ENCODE measurements at regions not wholly inside any gene's neighbourhood (a gene's known extent, or its start where the extent isn't known, plus 50 kb on each side); places are given as distances from the start of the nearest gene placed in this dataset.
A peak's percentile ranks its signal among the peaks of the same experiment; 100 is the strongest.

DNA sequence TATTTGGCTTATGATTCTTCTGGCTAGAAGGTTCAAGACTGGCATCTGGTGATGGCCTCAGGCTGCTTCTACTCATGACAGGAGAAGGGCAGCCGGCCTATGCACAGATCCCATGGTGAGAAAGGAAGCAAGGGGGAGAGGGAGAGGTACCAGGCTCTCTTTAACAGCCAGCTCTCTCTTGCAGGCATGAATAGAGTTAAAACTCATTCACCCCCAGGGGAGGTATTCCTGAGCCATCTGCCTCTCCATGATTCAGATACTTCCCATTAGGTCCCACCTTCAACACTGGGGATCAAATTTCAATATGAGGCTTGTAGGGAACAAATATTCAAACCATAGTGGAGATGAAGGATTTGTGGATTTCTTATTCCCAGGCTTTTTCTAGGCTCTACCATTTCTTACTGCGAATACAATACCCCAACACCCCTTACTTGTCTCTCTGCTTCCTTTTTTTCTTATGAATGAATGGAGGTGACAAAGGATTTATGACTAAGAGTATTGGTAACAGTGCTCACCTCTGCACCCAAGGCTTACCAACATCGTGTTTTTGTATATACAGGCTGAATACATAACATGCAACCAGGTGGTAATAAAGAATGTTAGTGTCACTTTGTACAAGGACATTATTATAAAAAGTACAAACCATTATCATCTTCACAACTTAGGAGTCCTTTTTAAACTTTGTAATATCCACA lies 454.6 kb upstream of the TRIB2 start:
- Histone ChIP-seq H3K36me3 (ENCODE audit: control insufficient read depth in 2 of 2, extremely low read depth in 1 of 2, insufficient read depth in 2 of 2, low read length in 2 of 2) (no peaks in the 10 kb centered on the region), H2AFZ (ENCODE audit: control insufficient read depth, low read length) (no peak overlapping the region), H3K9ac (ENCODE audit: control insufficient read depth, extremely low read depth, insufficient read depth, low read length) (no peak overlapping the region), H3K9me3 (ENCODE audit: control insufficient read depth, low read depth, low read length) (no peaks in the 10 kb centered on the region), H3K27ac (ENCODE audit: control insufficient read depth, insufficient read depth, low read length) (no peak overlapping the region), H3K9me1 (ENCODE audit: control insufficient read depth, extremely low read depth, insufficient read depth, low read length) (no peaks in the 10 kb centered on the region), H3K4me1 (ENCODE audit: control insufficient read depth, extremely low read depth, insufficient read depth, low read length) (peaks cover 13% of the 10 kb centered on the region), H3K4me2 (ENCODE audit: control insufficient read depth, extremely low read depth, insufficient read depth, low read depth, low read length) (no peak overlapping the region), H3K79me2 (ENCODE audit: control insufficient read depth, insufficient read depth, low read length) (no peaks in the 10 kb centered on the region), H4K20me1 (ENCODE audit: control insufficient read depth, extremely low read depth, insufficient read depth, low read length) (no peaks in the 10 kb centered on the region), H3K4me3 (ENCODE audit: control insufficient read depth in 2 of 3, extremely low read depth in 1 of 3, insufficient read depth in 2 of 3, low read depth in 1 of 3, low read length in 3 of 3) (no peak overlapping the region), H3K27me3 (ENCODE audit: control insufficient read depth, extremely low read depth, insufficient read depth, low read length) (no peaks in the 10 kb centered on the region)
- no peak for TF ChIP-seq EZH2 (IDR thresholded peaks at IDR 0.05; ENCODE audit: low read length)
- TF ChIP-seq, protein P1, sequence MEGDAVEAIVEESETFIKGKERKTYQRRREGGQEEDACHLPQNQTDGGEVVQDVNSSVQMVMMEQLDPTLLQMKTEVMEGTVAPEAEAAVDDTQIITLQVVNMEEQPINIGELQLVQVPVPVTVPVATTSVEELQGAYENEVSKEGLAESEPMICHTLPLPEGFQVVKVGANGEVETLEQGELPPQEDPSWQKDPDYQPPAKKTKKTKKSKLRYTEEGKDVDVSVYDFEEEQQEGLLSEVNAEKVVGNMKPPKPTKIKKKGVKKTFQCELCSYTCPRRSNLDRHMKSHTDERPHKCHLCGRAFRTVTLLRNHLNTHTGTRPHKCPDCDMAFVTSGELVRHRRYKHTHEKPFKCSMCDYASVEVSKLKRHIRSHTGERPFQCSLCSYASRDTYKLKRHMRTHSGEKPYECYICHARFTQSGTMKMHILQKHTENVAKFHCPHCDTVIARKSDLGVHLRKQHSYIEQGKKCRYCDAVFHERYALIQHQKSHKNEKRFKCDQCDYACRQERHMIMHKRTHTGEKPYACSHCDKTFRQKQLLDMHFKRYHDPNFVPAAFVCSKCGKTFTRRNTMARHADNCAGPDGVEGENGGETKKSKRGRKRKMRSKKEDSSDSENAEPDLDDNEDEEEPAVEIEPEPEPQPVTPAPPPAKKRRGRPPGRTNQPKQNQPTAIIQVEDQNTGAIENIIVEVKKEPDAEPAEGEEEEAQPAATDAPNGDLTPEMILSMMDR (optimal IDR thresholded peaks at IDR 0.05 in 1 of 3, IDR thresholded peaks at IDR 0.05 in 1 of 3, conservative IDR thresholded peaks at IDR 0.05 in 1 of 3; ENCODE audit: extremely low read depth in 1 of 3, insufficient read depth in 2 of 3, low read length in 3 of 3), result no peak
- DNase-seq (ENCODE audit: low read depth, low spot score) (no peak), FAIRE-seq (peak; percentile 63)
- dilution Hi-C loops (cut with MboI; ENCODE audit: extremely low pct_ligation_motif_present, low sequenced_read_pairs), result no loop called here

DNA sequence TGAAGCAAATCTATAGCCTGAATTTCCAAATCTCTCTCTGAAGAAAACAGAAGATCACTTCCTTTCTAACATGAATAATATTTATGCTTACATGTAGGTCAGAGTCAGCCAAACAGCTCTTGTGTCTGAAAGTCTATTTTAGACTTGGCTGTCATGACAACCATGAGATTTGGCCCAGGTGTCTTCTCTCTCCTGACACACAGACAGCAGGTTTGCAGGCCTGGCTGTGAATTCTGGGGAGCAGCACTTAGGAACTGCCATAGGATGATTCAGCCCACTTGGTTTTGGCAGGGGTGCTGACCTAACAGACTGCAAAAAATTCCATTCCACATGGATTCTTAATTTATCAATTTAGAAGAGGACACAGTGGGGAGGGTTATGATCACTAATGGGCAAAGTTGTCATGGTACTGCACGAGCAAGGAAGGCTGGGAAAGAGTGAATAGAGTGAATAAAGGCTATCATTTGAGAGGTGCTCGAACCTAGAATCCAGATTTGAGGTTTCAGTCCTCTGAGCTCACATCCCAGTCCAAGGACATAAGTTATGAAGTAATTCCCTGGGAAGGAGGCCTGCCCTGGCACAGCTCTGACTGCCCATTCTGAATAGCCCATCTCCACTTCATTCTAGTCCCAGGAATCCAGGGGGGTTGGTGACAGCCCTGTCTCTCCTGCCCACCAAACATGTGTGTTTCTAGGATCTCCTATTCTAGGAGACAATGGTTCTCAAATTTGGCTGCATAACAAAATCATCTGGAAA lies 453.9 kb upstream of the TRIB2 start:
- FAIRE-seq, result peak; percentile 61
- H2AFZ ChIP-seq (ENCODE audit: control insufficient read depth, low read length), result no peak overlapping the region
- no peak for TF ChIP-seq EZH2 (IDR thresholded peaks at IDR 0.05; ENCODE audit: low read length)
- TF ChIP-seq, protein P1 (optimal IDR thresholded peaks at IDR 0.05 in 1 of 3, IDR thresholded peaks at IDR 0.05 in 1 of 3, conservative IDR thresholded peaks at IDR 0.05 in 1 of 3; ENCODE audit: extremely low read depth in 1 of 3, insufficient read depth in 2 of 3, low read length in 3 of 3), result no peak

More for the DNA sequence above, 453.9 kb upstream of the TRIB2 start:
- dilution Hi-C loops (cut with MboI; ENCODE audit: extremely low pct_ligation_motif_present, low sequenced_read_pairs), result no loop called here
- no peak overlapping the region for H3K9ac ChIP-seq (ENCODE audit: control insufficient read depth, extremely low read depth, insufficient read depth, low read length)
- no peaks in the 10 kb centered on the region for H3K9me1 ChIP-seq (ENCODE audit: control insufficient read depth, extremely low read depth, insufficient read depth, low read length)
- peaks cover 13% of the 10 kb centered on the region for H3K4me1 ChIP-seq (ENCODE audit: control insufficient read depth, extremely low read depth, insufficient read depth, low read length)
- no peak overlapping the region for H3K4me3 ChIP-seq (ENCODE audit: control insufficient read depth in 2 of 3, extremely low read depth in 1 of 3, insufficient read depth in 2 of 3, low read depth in 1 of 3, low read length in 3 of 3)
- no peaks in the 10 kb centered on the region for H3K36me3 ChIP-seq (ENCODE audit: control insufficient read depth in 2 of 2, extremely low read depth in 1 of 2, insufficient read depth in 2 of 2, low read length in 2 of 2)
- no peak overlapping the region for H3K27ac ChIP-seq (ENCODE audit: control insufficient read depth, insufficient read depth, low read length)
- no peaks in the 10 kb centered on the region for H3K27me3 ChIP-seq (ENCODE audit: control insufficient read depth, extremely low read depth, insufficient read depth, low read length)
- H3K9me3 ChIP-seq (ENCODE audit: control insufficient read depth, low read depth, low read length), result no peaks in the 10 kb centered on the region
- H3K4me2 ChIP-seq (ENCODE audit: control insufficient read depth, extremely low read depth, insufficient read depth, low read depth, low read length), result no peak overlapping the region
- no peaks in the 10 kb centered on the region for H4K20me1 ChIP-seq (ENCODE audit: control insufficient read depth, extremely low read depth, insufficient read depth, low read length)
- H3K79me2 ChIP-seq (ENCODE audit: control insufficient read depth, insufficient read depth, low read length), result no peaks in the 10 kb centered on the region
- DNase-seq (ENCODE audit: low read depth, low spot score), result no peak
